Endometrium (tissue), 2 donors: ENCODE measurements at regions not wholly inside any gene's neighbourhood (a gene's known extent, or its start where the extent isn't known, plus 50 kb on each side); places are given as distances from the start of the nearest gene placed in this dataset.
"Not testable (repeated sequence)": the region's sequence is repeated elsewhere in the genome, so short reads cannot be mapped to it uniquely, and the experiment has no call there.

ENCODE experiments used
- FAIRE-seq: peaks from 2 replicates; lab custom pipeline; 2012; peaks lifted over from hg19 to GRCh38; lab: Jason Lieb, UNC
- donor health status: control.
- donor health status: control.

- no peak for FAIRE-seq
Observed at GRCh38 chr16:59404509-59404908, 670.4 kb upstream of the GOT2 start.

GRCh38 chr16:59400830-59401229 lies 666.7 kb upstream of the GOT2 start:
- FAIRE-seq = no peak

GRCh38 chr16:59397638-59398037 lies 663.5 kb upstream of the GOT2 start:
- no peak for FAIRE-seq

GRCh38 chr16:59394526-59394925 lies 660.4 kb upstream of the GOT2 start:
- no peak for FAIRE-seq

GRCh38 chr16:59392911-59393310 lies 658.8 kb upstream of the GOT2 start:
- FAIRE-seq = no peak

GRCh38 chr16:59391617-59392364 lies 657.7 kb upstream of the GOT2 start:
- no peak for FAIRE-seq

GRCh38 chr16:59385959-59386358 lies 651.8 kb upstream of the GOT2 start:
- FAIRE-seq = no peak

GRCh38 chr16:59385491-59385890 lies 651.4 kb upstream of the GOT2 start:
- no peak for FAIRE-seq

- no peak for FAIRE-seq
Observed at GRCh38 chr16:59373632-59374031, 639.5 kb upstream of the GOT2 start.

GRCh38 chr16:59370717-59371116 lies 636.6 kb upstream of the GOT2 start:
- FAIRE-seq = no peak

GRCh38 chr16:59369523-59369922 lies 635.4 kb upstream of the GOT2 start:
- FAIRE-seq = no peak

GRCh38 chr16:59368586-59368985 lies 634.5 kb upstream of the GOT2 start:
- no peak for FAIRE-seq

- no peak for FAIRE-seq
Observed at GRCh38 chr16:59356709-59357108, 622.6 kb upstream of the GOT2 start.

- no peak for FAIRE-seq
Observed at GRCh38 chr16:59356144-59356543, 622.0 kb upstream of the GOT2 start.

GRCh38 chr16:59355704-59356103 lies 621.6 kb upstream of the GOT2 start:
- no peak for FAIRE-seq

GRCh38 chr16:59351305-59351903 lies 617.3 kb upstream of the GOT2 start:
- FAIRE-seq = no peak

- no peak for FAIRE-seq
Observed at GRCh38 chr16:59350670-59351069, 616.6 kb upstream of the GOT2 start.

- no peak for FAIRE-seq
Observed at GRCh38 chr16:59342669-59343068, 608.6 kb upstream of the GOT2 start.

GRCh38 chr16:59341368-59341767 lies 607.3 kb upstream of the GOT2 start:
- no peak for FAIRE-seq

GRCh38 chr16:59339871-59340270 lies 605.8 kb upstream of the GOT2 start:
- FAIRE-seq = no peak

GRCh38 chr16:59336136-59336695 lies 602.1 kb upstream of the GOT2 start:
- no peak for FAIRE-seq

- FAIRE-seq = not testable (repeated sequence)
Observed at GRCh38 chr16:59331708-59332107, 597.6 kb upstream of the GOT2 start.

GRCh38 chr16:59330019-59330670 lies 596.0 kb upstream of the GOT2 start:
- no peak for FAIRE-seq
